Lower lobe of right lung (tissue), 2 donors: ENCODE measurements at regions not wholly inside any gene's neighbourhood (a gene's known extent, or its start where the extent isn't known, plus 50 kb on each side); places are given as distances from the start of the nearest gene placed in this dataset.

Source experiments
- ATAC-seq, 2 donors: fragments of 200-7000 bp; cut with Tn5 transposase; one replicate each; pipeline ENCODE4 v1.9.1; 2020 to 2022; ENCODE audit warnings: mild to moderate bottlenecking in 2 of 2, moderate library complexity in 2 of 2
- DNase-seq: peaks from one replicate; pipeline ENCODE4 v3.0.0-alpha.2; 2020
- H3K27ac ChIP-seq: fragments of 200-600 bp; one replicate; pipeline ENCODE4 v1.8.0; 2022
- H3K27me3 ChIP-seq: fragments of 200-600 bp; one replicate; pipeline ENCODE4 v1.8.0; 2022; ENCODE audit warnings: low read depth
- H3K36me3 ChIP-seq: fragments of 200-600 bp; one replicate; pipeline ENCODE4 v1.8.0; 2022; ENCODE audit warnings: mild to moderate bottlenecking
- H3K4me1 ChIP-seq: fragments of 200-600 bp; one replicate; pipeline ENCODE4 v1.8.0; 2022
- H3K4me3 ChIP-seq: fragments of 200-600 bp; one replicate; pipeline ENCODE4 v1.8.0; 2022; ENCODE audit warnings: mild to moderate bottlenecking
- H3K9me3 ChIP-seq: fragments of 200-600 bp; one replicate; pipeline ENCODE4 v1.8.0; 2022
- CTCF ChIP-seq: fragments of 200-600 bp; IDR thresholded peaks from one replicate; pipeline ENCODE4 v1.8.0; 2022; ENCODE audit warnings: antibody characterized with exemption, mild to moderate bottlenecking
- intact Hi-C: fragments of 100-400 bp; cut with DNase I; formaldehyde crosslinking; loops from one replicate; pipeline ENCODE4 v1.11.0; 2022
- donor health status: DM: no; HTN: yes; CAD: no; lungs with severe emphysema.

GRCh38 chr2:8264981-8265380 is 416.9 kb upstream of the ID2 start:
- Histone ChIP-seq H3K27ac (no peak overlapping the region), H3K36me3 (no peaks in the 10 kb centered on the region), H3K4me1 (no peaks in the 10 kb centered on the region), H3K9me3 (no peaks in the 10 kb centered on the region), H3K4me3 (no peak overlapping the region), H3K27me3 (no peaks in the 10 kb centered on the region)
- DNase-seq: no peak
- ATAC-seq: no peak
- no peak for TF ChIP-seq CTCF
- intact Hi-C loops: no loop called here

GRCh38 chr2:8265476-8266226 is 416.2 kb upstream of the ID2 start:
- Histone ChIP-seq H3K4me3 (no peak overlapping the region), H3K36me3 (no peaks in the 10 kb centered on the region), H3K27ac (no peak overlapping the region), H3K27me3 (no peaks in the 10 kb centered on the region), H3K4me1 (no peaks in the 10 kb centered on the region), H3K9me3 (no peaks in the 10 kb centered on the region)
- no peak for TF ChIP-seq CTCF
- ATAC-seq: no peak
- DNase-seq: no peak
- intact Hi-C loops: no loop called here

GRCh38 chr2:8266563-8266962 is 415.3 kb upstream of the ID2 start:
- H3K27ac ChIP-seq: no peak overlapping the region
- H3K9me3 ChIP-seq: no peaks in the 10 kb centered on the region
- H3K27me3 ChIP-seq: no peaks in the 10 kb centered on the region
- H3K36me3 ChIP-seq: no peaks in the 10 kb centered on the region
- intact Hi-C loops: no loop called here
- ATAC-seq: no peak
- H3K4me1 ChIP-seq: no peaks in the 10 kb centered on the region
- H3K4me3 ChIP-seq: no peak overlapping the region
- DNase-seq: no peak
- no peak for TF ChIP-seq CTCF

- no peaks in the 10 kb centered on the region for H3K9me3 ChIP-seq
- no peak for TF ChIP-seq CTCF
- no peaks in the 10 kb centered on the region for H3K4me1 ChIP-seq
- DNase-seq (no peak), ATAC-seq (no peak)
- H3K27me3 ChIP-seq: no peaks in the 10 kb centered on the region
- H3K27ac ChIP-seq: no peak overlapping the region
- no peaks in the 10 kb centered on the region for H3K36me3 ChIP-seq
- H3K4me3 ChIP-seq: no peak overlapping the region
- intact Hi-C loops: no loop called here
Observed at GRCh38 chr2:8267048-8267447, 414.8 kb upstream of the ID2 start.

- TF ChIP-seq CTCF: no peak
- Histone ChIP-seq H3K27ac (no peak overlapping the region), H3K36me3 (no peaks in the 10 kb centered on the region), H3K4me3 (no peak overlapping the region), H3K4me1 (no peaks in the 10 kb centered on the region), H3K9me3 (no peaks in the 10 kb centered on the region), H3K27me3 (no peaks in the 10 kb centered on the region)
- intact Hi-C loops: no loop called here
- DNase-seq: no peak
- no peak for ATAC-seq
Observed at GRCh38 chr2:8267721-8268120, 414.1 kb upstream of the ID2 start.
